ENCODE measurements at regions not wholly inside any gene's neighbourhood (a gene's known extent, or its start where the extent isn't known, plus 50 kb on each side); places are given as distances from the start of the nearest gene placed in this dataset.

- TF ChIP-seq, protein P1, sequence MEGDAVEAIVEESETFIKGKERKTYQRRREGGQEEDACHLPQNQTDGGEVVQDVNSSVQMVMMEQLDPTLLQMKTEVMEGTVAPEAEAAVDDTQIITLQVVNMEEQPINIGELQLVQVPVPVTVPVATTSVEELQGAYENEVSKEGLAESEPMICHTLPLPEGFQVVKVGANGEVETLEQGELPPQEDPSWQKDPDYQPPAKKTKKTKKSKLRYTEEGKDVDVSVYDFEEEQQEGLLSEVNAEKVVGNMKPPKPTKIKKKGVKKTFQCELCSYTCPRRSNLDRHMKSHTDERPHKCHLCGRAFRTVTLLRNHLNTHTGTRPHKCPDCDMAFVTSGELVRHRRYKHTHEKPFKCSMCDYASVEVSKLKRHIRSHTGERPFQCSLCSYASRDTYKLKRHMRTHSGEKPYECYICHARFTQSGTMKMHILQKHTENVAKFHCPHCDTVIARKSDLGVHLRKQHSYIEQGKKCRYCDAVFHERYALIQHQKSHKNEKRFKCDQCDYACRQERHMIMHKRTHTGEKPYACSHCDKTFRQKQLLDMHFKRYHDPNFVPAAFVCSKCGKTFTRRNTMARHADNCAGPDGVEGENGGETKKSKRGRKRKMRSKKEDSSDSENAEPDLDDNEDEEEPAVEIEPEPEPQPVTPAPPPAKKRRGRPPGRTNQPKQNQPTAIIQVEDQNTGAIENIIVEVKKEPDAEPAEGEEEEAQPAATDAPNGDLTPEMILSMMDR (IDR thresholded peaks at IDR 0.05; ENCODE audit: low read length): no peak
- no peak for TF ChIP-seq EZH2 (IDR thresholded peaks at IDR 0.05; ENCODE audit: borderline replicate concordance, low read length)
Measured at GRCh38 chr12:91663310-91663709, 480.7 kb upstream of the DCN start.
